HPDE6-E6E7 (cell line): ENCODE measurements at regions not wholly inside any gene's neighbourhood (a gene's known extent, or its start where the extent isn't known, plus 50 kb on each side); places are given as distances from the start of the nearest gene placed in this dataset.

Source experiments
- DNase-seq: peaks from one replicate; pipeline ENCODE4 v3.0.0; 2011; ENCODE audit warnings: missing footprints; ENCODE audit errors: extremely low spot score

- no peak for DNase-seq
These were observed 1327.1 kb upstream of the ZEB2 start for GRCh38 chr2:145846982-145847381.

- DNase-seq, result no peak
These were observed 1326.0 kb upstream of the ZEB2 start for GRCh38 chr2:145845923-145846322.

DNA sequence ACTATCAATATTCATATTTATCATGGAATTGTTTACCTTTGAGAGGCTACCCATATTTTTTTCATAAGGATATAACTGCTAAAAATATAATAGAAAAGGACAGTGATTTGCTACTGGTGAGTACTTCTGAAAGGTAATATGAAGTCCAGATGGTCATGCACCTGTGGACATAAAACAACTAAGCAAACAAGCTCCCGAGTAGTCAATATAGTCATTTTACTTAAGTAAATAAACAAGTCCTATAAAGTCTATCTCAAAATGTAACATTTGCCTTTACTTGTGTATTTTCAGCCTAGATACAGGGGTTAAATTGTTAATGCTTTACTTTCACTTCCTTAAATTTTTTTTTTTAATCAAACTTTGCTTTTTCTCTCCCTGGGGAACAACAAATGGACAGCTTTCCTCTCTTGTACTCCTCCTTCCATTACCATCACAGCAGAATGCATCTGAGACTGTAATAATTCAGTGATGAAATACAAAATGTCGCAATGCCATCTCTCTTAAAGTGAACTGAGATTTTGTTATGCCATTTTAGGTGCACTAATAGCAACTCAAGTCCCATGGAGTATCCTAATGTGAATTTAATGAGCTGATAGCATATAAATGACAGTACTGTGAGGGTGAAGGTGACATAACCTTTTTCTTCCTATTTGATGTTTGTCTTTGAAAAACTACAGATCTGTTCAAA is 1325.4 kb upstream of the ZEB2 start:
- DNase-seq, result no peak

- no peak for DNase-seq
These were observed 1322.1 kb upstream of the ZEB2 start for GRCh38 chr2:145841973-145842372.

- no peak for DNase-seq
These were observed 1317.1 kb upstream of the ZEB2 start for GRCh38 chr2:145836986-145837385.

DNA sequence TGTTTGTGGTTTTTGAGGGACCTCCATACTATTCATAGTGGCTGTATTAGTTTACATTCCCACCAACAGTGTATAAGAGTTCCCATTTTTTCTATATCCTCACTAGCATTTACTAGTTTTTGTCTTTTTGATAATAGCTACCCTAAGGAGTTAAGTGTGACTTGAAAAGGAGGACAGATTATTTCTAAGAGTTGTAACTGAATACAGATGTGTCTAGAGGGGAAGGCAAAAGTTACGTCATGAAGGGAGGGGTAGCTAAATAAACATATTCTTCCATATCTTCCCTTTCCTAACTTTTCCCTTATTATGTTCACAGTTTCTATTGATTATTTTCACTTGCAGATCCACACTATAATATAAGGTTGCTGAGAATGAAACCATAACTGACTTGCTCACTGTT is 1315.7 kb upstream of the ZEB2 start:
- no peak for DNase-seq

DNA sequence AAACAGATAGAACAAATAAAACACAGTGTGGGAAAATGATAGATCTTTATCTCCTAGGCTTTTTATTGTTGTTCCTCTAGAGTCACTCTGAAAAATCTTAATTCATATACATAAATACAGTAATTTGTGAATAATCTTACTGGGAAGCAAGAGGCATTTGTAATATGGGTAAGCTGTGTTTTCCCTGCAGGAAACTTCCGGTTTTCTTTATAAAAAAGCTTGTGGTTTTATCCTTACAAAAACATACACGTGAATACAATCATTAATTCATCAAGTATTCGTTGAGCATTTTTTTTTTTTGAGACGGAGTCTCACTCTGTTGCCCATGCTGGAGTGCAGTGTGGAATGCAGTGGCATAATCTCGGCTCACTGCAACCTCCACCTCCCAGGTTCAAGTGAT is 1312.8 kb upstream of the ZEB2 start:
- DNase-seq, result no peak

DNA sequence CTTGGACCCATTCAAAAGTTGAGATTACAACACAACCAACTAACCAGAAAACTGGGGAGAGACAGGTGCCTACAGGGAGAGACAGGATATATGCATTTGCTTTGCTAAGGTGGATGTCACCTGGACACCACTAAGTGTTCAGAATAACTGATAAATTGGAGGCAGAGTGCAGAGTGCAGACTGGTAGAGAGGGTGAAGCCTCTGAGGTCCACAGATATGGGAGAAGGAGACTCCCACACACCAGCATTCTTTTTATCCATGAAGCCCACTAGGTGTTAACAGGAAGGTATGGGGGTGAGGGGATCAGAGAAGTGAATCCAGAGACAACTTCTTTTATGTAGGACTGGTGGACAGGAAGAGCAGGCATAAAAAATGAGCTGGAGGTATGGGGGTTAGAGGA is 1310.0 kb upstream of the ZEB2 start:
- DNase-seq, result no peak

GRCh38 chr2:145827235-145827634 is 1307.3 kb upstream of the ZEB2 start:
- DNase-seq, result no peak

GRCh38 chr2:145824384-145824783 is 1304.5 kb upstream of the ZEB2 start:
- no peak for DNase-seq

GRCh38 chr2:145822892-145823534 is 1303.1 kb upstream of the ZEB2 start:
- DNase-seq, result no peak

GRCh38 chr2:145820651-145821050 is 1300.7 kb upstream of the ZEB2 start:
- no peak for DNase-seq

GRCh38 chr2:145818890-145819504 is 1299.1 kb upstream of the ZEB2 start:
- DNase-seq, result no peak

DNA sequence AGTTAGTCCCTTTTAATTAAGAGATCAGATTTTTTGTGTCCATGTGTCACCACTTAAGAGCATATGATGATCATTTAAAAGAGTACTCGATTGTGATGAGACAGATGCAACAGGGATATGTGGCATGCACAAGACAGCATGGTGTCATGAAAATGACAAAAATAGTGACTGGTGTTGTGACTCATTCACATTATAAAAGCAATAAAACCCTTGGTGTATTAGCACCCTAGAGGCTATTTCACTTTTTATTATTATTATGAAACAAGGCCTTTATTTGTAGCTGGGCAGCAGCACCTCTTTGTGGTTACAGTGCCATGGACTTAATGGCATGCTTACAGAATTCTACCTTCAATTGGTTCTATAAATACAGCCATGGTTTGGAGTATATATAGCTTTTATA is 1296.0 kb upstream of the ZEB2 start:
- no peak for DNase-seq

DNA sequence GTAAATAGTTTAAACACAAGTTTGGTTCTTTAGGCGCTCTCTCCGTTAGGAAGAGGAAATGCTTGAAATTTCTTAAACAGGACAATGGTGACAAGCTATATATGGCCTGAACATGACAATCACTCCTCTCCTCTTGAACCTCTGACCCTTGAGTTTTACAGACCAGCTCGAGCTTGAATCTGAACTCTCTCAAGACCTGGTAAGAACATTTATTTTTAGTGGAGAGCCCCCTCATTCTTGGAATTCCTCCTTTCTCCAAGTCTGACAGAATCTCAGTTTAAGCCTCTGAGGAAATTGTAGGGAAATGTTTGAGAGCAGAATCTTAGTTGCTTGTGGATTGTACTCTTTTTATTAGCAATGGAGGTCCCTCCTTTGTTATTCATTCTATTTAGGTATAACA is 1293.6 kb upstream of the ZEB2 start:
- DNase-seq, result no peak

DNA sequence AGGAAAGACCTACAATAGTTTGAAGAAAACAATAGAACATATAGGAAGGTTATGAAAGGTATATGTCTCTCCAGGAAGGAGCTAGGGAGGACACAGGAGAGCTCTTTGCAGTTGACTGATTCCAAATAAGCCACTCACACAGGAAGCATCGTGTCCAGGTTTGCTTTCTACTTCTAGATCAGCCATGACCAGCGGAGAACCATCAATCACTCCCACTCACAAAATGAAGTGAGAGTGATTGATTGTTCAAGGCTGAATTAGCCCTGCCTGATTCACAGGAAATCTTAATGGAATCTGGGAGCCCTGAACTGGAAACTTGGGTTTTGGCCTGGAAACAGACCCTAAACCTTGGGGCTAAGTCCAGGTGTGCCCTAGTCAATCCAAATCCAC is 1292.2 kb upstream of the ZEB2 start:
- DNase-seq, result no peak

DNA sequence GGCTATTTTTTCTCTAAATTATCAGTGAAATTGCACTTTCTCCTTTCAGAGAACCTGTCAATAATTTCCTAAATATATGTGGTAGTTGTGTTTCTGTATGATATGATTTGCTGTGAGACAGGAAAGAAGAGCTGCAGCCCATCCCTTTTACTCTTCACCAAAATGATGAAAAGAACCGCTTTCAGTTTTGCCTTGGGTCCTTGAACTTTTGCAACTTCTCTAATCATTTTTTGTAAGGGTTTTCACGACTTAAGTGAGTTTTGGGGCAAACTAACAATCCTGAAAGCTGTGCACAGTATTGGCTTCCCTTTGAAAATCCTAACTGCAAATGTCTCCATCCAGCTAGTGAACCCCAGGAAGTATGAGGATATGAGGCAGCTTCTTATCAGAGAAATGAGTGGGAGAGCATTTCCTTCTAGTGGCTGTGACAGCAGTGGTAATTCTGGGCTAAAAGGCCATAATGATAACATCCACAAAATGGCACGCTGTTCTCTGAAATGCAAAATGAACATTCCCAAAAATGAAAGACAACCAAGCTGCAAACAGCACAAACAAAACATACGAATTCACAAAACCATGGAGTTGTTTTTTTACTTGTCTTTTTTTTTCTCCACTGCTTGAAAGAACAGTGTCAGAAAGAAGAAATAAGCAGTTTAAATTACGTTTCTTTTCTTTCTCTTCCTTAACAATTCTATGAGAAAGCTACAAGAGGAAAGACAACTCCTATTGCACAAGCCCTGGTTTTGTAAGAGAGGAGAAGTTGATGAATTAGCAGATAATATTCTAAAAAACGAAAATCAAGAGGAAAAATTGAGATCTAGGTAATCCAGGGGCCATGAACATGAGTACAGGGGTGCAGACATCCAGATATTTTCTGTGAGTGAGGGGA is 1291.6 kb upstream of the ZEB2 start:
- no peak for DNase-seq

DNA sequence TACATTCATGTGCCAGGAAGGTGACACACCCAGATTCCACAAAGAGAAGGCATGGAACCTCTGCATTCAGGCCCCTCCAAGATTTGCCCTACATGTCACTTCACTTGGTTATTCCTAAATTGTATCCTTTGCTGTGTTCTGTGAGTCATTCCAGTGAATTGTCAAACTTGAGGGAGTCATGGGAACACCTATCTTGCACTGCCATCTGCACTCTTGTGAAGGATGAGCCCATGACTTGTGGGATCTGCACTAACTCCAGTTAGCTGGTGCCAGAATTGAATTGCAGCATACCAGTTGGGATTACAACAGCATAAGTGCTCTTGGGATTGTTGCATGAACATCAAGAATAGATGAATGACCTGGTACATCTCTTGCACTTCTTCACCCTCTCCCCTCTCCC is 1288.0 kb upstream of the ZEB2 start:
- no peak for DNase-seq

GRCh38 chr2:145807554-145807953 is 1287.6 kb upstream of the ZEB2 start:
- no peak for DNase-seq

DNA sequence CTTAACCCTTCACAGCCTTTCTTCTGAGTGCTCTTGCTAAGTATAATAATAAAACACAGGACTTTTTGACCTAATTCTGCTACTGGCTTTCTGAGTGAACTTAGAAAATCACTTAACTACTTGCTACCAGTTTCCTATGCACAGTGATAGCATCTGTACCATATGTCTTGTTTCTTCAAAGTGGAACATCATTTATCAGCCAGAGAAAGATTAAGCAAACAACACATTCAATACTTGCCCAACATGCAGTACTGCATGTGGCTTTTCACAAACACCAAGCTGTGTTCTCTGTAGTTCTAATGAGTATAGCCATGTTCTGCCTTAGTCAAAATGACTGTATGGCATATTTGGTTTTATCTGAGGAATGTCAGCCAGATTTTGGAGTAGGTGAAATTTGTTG is 1286.6 kb upstream of the ZEB2 start:
- DNase-seq, result no peak

DNA sequence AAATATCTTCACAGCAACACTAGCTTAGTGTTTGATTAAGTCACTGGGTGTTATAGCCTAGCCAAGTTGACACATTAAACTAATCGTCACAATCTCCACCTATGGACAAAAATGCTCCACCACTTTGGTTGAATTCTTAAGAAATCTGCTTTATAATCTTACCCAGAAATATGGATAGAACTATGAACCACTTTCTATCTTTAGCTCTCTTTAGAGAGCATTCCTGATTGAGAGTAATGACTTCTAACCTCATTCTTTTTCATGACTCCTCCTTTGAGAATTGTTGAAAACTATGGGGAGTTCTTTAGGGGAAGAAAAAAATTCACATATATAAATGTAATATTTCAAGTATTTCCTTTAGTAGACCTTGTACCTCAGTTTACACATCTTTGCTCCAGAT is 1282.2 kb upstream of the ZEB2 start:
- DNase-seq, result no peak

DNA sequence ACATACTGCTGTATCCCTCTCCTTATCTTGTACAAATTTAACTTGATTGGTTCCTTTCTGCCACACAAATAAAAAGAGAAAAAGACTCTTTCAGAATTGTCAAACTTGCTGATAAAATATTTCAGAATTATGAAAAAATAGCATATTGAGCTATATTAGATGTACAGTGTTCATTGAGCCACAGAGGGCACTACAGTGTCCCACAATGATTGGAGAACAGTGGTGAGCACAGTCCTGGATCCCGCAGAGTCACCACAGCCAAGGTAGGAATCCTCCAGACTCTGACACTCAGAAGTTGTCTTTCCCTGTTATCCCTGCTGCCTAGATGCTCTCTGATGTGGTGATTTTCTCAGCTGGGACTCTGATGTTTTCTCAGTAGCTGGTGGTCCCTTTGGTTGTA is 1281.3 kb upstream of the ZEB2 start:
- no peak for DNase-seq
